C4-2B (cell line): ENCODE measurements at regions not wholly inside any gene's neighbourhood (a gene's known extent, or its start where the extent isn't known, plus 50 kb on each side); places are given as distances from the start of the nearest gene placed in this dataset.

Experiments
- H3K27ac ChIP-seq: fragments of 450-650 bp; 2 replicates; pipeline ENCODE4 v1.5.1; 2017
- ZFX ChIP-seq: fragments of 450-650 bp; IDR thresholded peaks from 2 replicates; pipeline ENCODE4 v1.6.1; 2017
- TF ChIP-seq, protein P1 (sequence below): fragments of 450-650 bp; conservative IDR thresholded peaks from 2 replicates; pipeline ENCODE4 v1.5.1; 2017; ENCODE audit warnings: mild to moderate bottlenecking

DNA sequence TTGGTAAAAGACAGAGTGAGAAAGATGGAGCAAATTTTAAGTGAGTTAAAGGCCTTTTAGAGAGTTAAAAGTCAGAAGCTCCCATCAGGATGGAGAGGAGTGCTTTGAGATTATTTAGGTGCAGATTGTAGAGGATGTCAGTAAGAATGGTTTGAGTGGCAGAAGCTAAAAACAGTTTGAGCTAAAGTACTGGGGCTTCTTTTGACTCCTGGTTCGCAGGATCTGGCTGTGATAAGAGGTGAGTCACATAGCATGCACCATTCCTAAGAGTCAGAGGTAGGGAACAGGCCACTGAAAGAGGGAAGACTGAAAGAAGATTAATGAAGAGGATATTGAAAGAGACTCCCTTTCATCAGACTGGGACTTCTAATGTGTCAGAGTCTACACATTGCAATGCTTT is 1047.9 kb upstream of the MAP3K7 start:
- H3K27ac ChIP-seq: no peak overlapping the region
- no peak for TF ChIP-seq ZFX
- TF ChIP-seq, protein P1, sequence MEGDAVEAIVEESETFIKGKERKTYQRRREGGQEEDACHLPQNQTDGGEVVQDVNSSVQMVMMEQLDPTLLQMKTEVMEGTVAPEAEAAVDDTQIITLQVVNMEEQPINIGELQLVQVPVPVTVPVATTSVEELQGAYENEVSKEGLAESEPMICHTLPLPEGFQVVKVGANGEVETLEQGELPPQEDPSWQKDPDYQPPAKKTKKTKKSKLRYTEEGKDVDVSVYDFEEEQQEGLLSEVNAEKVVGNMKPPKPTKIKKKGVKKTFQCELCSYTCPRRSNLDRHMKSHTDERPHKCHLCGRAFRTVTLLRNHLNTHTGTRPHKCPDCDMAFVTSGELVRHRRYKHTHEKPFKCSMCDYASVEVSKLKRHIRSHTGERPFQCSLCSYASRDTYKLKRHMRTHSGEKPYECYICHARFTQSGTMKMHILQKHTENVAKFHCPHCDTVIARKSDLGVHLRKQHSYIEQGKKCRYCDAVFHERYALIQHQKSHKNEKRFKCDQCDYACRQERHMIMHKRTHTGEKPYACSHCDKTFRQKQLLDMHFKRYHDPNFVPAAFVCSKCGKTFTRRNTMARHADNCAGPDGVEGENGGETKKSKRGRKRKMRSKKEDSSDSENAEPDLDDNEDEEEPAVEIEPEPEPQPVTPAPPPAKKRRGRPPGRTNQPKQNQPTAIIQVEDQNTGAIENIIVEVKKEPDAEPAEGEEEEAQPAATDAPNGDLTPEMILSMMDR: no peak

DNA sequence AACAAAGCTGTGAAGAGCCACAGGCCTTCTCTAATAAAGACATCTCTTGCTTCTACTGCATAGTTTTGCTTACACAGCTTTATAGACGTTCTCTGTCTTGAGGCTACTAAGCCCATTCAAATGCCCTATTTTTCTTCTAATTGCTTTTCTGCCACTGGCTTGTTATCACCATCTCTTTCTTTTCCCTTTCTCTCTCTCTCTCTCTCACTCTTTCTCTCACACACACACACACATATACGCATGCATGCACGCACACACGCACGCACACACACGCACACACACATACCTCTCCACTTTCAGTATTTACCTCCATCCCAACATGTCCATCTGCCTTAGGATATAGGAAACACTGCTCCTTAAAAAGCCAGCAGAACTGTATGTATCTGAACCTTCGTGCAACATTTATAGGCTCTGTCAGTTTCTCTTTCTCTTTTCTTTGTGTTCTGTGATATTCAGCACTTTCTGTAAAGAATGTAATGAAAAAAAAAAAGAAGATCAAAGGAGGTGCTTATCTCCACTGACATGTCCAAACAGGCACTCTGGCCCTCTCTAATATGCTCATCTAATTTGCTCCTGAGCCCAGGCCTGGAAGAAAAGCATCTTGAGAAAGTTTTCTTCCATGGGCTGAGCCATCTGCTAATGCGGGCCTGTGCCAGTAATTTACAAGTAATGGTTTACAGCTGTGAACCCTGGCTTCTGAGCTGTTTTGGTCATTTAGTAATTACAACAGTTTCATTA is 1046.7 kb upstream of the MAP3K7 start:
- H3K27ac ChIP-seq: no peak overlapping the region

DNA sequence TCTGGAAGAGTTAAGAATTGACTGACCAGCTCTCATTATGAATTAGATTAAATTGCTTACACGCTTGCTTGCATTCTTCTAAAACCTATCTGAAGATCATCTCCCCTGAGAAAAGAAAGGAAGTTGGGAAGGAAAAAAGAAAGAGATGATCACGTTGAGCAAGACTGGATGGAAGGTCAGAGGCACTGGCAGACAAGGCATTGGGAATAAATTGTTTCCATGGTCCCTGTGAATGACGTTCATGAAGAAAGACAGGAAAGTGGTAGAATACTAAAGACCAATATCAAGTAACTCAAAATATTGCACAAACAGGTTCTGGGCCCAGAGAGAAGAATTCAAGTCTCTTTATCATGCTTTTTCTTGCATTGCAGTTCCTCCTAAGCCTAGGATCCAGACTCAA is 1045.4 kb upstream of the MAP3K7 start:
- no peak for TF ChIP-seq ZFX
- TF ChIP-seq, protein P1: no peak
- no peak overlapping the region for H3K27ac ChIP-seq

More for the DNA sequence above, 1046.7 kb upstream of the MAP3K7 start:
- no peak for TF ChIP-seq ZFX
- TF ChIP-seq, protein P1: no peak

DNA sequence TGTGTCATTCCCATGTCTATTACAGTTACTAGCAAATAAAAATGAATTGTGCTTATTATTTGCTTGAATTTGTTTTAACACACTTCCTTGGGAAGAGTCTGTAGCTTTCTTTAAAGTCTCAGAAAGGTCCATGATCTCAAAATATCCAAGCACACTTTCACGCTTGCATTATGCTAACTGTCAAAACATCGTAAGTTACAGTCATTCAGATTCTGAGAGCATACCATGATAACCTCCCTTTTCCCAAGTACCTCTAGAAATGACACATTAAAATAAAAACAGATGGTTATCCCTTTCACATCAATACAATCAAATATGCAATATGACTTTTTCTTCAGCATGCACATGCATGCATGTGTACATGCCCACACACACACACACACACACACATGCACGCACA is 1044.4 kb upstream of the MAP3K7 start:
- TF ChIP-seq, protein P1: no peak
- TF ChIP-seq ZFX: no peak
- no peak overlapping the region for H3K27ac ChIP-seq

DNA sequence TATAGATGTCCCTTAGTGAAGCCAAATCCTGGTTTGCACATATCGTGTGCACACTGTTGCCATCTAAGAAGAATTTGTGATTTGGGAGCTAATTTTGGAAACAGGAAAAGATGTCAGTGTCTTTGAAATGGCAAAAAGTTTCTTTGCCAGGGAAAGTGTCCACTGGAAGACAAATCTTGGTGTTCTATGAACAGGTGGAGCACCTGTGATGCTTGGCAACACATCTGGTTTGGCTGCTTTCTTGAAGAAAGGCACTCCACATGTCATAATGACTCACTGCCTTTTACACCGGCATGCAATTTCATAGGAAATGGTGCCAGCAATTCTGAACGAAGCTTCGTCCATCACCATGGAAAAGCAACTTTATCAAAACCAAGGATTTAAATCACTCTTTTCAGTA is 1040.0 kb upstream of the MAP3K7 start:
- H3K27ac ChIP-seq: no peak overlapping the region
- no peak for TF ChIP-seq ZFX

DNA sequence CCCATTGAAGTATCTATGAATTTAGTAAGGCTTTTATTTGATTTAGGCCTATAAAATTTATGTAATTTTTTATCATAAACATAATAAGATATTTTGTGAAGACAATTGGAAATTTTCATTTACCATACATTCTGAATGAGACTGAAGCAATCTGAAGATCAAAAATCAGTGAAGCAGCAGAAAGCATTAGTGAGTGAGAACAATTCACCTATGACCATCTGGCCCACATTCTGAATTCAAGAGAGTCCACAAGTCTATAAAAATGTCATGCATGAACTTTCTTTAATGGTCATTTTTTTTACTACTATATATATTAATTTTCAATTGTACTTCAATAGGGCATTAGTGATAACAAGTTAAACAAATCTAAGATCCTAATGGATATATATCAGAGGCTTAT is 1026.6 kb upstream of the MAP3K7 start:
- no peak for TF ChIP-seq ZFX
- TF ChIP-seq, protein P1: no peak
- no peak overlapping the region for H3K27ac ChIP-seq

DNA sequence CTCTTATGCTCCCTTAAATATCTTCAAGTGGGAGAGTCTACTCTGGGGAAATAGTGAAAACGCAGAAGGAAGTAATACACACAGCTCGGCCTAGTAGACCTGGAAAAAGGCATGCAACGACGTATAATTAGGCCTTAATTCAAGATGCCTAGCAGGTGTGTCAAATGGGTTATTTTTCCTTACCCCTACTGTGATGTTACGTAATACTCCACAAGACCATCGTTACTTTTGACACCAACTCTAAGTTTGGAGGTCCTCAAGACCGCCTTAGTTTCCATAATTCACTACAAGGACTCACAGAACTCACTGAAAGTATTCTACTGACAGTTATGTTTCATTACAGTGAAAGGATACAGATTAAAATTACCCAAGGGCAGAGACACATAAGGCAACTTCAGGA is 1024.3 kb upstream of the MAP3K7 start:
- TF ChIP-seq, protein P1: no peak
- TF ChIP-seq ZFX: no peak
- H3K27ac ChIP-seq: no peak overlapping the region

DNA sequence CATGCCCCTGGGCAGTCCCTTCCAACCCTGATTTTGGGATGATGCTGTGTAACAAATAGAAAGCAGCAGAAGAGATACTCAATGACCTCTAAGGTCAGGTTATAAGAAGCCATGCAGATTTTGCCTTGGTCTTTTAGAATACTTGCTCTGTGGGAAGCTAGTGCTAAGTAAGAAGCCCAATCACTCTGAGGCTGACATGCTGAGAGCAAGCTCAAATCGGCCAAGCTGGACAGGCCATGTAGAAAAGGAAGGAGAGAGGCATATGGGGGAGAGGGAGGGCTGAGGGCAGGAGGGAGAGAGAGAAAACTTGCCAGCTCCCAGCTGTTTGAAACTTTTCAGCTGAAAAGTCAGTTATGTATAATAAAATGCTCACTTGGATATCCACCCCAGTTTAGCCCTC is 1021.6 kb upstream of the MAP3K7 start:
- no peak overlapping the region for H3K27ac ChIP-seq
- TF ChIP-seq ZFX: no peak
